Fibroblast of pulmonary artery (primary cell): ENCODE measurements at regions not wholly inside any gene's neighbourhood (a gene's known extent, or its start where the extent isn't known, plus 50 kb on each side); places are given as distances from the start of the nearest gene placed in this dataset.
"Not testable (repeated sequence)": the region's sequence is repeated elsewhere in the genome, so short reads cannot be mapped to it uniquely, and the experiment has no call there.

Experiments used
- DNase-seq: peaks from one replicate; pipeline ENCODE4 v3.0.0-alpha.2; 2010; ENCODE audit warnings: low read depth
- H3K4me3 ChIP-seq: replicated peaks from 2 replicates; pipeline ENCODE4 v1.5.1; 2011; ENCODE audit warnings: low read depth, mild to moderate bottlenecking, control low read depth, low read length, moderate library complexity
- TF ChIP-seq, protein P1 (sequence below): IDR thresholded peaks from 2 replicates; pipeline ENCODE4 v1.5.1; 2011; ENCODE audit warnings: mild to moderate bottlenecking, control low read depth, low read length, inconsistent platforms; ENCODE audit errors: missing control alignments

GRCh38 chr12:75754698-75755097 lies 243.3 kb upstream of the KRR1 start:
- no peak overlapping the region for H3K4me3 ChIP-seq
- DNase-seq = no peak
- TF ChIP-seq, protein P1, sequence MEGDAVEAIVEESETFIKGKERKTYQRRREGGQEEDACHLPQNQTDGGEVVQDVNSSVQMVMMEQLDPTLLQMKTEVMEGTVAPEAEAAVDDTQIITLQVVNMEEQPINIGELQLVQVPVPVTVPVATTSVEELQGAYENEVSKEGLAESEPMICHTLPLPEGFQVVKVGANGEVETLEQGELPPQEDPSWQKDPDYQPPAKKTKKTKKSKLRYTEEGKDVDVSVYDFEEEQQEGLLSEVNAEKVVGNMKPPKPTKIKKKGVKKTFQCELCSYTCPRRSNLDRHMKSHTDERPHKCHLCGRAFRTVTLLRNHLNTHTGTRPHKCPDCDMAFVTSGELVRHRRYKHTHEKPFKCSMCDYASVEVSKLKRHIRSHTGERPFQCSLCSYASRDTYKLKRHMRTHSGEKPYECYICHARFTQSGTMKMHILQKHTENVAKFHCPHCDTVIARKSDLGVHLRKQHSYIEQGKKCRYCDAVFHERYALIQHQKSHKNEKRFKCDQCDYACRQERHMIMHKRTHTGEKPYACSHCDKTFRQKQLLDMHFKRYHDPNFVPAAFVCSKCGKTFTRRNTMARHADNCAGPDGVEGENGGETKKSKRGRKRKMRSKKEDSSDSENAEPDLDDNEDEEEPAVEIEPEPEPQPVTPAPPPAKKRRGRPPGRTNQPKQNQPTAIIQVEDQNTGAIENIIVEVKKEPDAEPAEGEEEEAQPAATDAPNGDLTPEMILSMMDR = no peak

DNA sequence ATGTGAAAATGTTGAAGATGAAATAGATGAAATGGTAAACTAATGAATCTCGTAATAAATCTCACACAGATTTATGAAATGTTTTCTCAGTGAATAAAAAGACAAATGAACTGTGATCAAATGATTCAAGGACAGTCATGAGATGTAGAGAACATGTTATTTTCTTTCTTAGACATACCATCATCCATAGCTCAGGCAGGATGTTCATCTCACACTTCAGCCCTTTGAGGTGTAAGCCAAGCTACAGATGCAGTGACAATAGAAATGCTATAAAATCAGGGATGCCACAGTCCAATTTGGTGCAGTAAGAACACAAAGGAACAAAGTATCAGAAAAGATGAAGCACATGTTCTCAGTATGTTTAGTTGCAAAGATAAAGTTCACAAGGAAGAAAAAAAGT lies 242.7 kb upstream of the KRR1 start:
- DNase-seq = no peak
- TF ChIP-seq, protein P1 = no peak
- H3K4me3 ChIP-seq = no peak overlapping the region

DNA sequence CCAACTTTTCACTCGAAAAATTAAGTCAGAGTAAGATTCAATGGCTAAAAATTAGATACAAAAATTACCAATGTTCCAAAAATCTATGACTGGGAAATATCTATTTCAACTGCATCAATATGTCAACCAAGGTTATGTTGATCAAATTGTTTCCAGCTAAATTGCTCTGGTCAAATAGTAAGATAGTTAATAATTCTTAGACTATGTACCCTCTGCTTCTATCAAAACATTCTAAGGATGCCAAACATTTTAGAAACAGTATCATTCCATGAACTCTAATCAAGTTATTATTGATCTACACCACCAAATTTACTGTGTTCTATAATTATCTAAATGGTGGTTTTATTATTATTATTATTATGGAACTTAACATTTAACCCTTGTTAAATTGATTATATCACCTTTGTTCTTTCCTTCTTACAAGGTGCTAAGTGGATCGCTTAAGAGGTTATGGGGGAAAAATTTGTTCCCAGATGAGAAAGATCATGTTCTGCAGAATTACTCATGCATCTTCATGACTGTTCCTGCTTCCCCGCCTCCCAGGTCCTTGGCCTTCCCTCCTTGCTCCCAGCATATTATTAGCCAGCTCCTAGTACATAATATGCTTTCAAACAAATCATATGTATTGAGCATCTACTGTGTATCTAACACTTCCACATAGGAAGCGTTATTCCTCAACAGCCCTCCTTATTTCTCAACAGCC lies 240.5 kb upstream of the KRR1 start:
- DNase-seq = no peak
- H3K4me3 ChIP-seq = no peak overlapping the region
- TF ChIP-seq, protein P1 = no peak

- TF ChIP-seq, protein P1 = no peak
- no peak overlapping the region for H3K4me3 ChIP-seq
- DNase-seq = peak; percentile 75
These were observed 239.4 kb upstream of the KRR1 start for GRCh38 chr12:75750716-75751306.

GRCh38 chr12:75748990-75749389 lies 237.6 kb upstream of the KRR1 start:
- DNase-seq = not testable (repeated sequence)

GRCh38 chr12:75748136-75748535 lies 236.7 kb upstream of the KRR1 start:
- DNase-seq = no peak
- H3K4me3 ChIP-seq = no peak overlapping the region
- TF ChIP-seq, protein P1 = no peak

More at GRCh38 chr12:75748990-75749389, 237.6 kb upstream of the KRR1 start:
- H3K4me3 ChIP-seq = not testable (repeated sequence)

GRCh38 chr12:75747572-75748021 lies 236.2 kb upstream of the KRR1 start:
- peak; percentile 65 for DNase-seq

More at GRCh38 chr12:75747572-75748021, 236.2 kb upstream of the KRR1 start:
- H3K4me3 ChIP-seq = no peak overlapping the region
- TF ChIP-seq, protein P1 = no peak
